ENCODE measurements at regions not wholly inside any gene's neighbourhood (a gene's known extent, or its start where the extent isn't known, plus 50 kb on each side); places are given as distances from the start of the nearest gene placed in this dataset.

- TF ChIP-seq CTCF (IDR thresholded peaks at IDR 0.05) (no peak), POLR2A (IDR thresholded peaks at IDR 0.05) (no peak)
These were observed 56.2 kb upstream of the ID2 start for GRCh38 chr2:8625399-8626300.

Measured in heart left ventricle (tissue), 13 donors.